ENCODE measurements at regions not wholly inside any gene's neighbourhood (a gene's known extent, or its start where the extent isn't known, plus 50 kb on each side); places are given as distances from the start of the nearest gene placed in this dataset.
A peak's percentile ranks its signal among the peaks of the same experiment; 100 is the strongest.
"Not testable (repeated sequence)": the region's sequence is repeated elsewhere in the genome, so short reads cannot be mapped to it uniquely, and the experiment has no call there.

DNA sequence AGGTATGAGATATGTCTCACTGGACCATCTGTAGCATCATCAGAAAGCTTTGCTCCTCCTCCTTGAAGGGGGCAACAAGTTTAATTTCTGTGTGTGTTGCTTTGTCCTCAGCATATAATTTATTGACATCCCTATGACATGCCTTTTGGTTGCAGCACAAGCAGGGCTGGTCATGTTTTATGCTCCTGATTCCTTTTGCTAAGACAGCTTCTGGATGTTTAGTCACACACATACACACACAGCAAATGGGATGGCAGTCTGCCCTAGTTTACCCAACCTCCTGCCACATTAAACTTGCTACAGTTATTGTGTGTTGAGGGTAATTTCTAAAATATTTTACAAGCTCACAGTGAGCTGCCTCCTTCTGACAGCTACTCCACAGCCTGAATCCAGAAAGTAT is 217.9 kb upstream of the RXFP2 start:
- DNase-seq (ENCODE audit: low spot score): no peak

DNA sequence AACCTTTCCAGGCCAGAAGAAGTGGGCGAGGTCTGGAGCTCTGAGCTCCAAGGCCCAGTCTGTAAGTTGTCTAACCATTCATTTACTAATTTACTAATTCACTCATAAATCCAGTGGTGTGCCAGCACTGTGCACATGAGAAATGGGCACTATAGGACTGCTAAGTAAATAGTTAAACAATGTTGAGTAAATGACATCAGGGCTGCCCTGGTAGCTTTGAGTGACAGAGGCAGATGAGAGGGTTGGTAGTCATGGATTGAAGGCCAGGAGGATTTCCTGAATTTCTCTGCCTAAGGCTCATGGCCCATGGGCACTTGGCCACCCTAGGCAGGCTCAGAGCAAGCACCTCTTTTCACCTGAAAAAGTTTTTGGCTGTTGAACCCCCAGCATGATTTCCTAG is 216.9 kb upstream of the RXFP2 start:
- DNase-seq (ENCODE audit: low spot score): no peak

DNA sequence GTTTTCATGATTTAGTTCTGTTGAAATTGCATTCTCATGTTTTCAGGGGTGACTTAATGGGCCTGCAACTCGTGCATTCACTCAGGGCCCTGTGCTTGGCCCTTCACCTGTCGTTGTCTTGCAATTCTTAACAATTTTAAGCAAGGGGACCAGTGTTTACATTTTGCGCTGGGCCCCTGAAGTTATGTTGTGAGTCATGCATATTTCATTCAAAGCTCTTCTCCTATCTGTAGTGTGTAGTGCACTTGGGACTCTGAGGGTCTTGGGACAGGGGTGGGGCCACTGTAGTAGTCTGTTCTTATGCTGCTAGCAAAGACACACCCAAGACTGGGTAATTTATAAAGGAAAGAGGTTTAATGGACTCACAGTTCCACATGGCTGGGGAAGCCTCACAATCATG is 211.2 kb upstream of the RXFP2 start:
- no peak for DNase-seq (ENCODE audit: low spot score)

DNA sequence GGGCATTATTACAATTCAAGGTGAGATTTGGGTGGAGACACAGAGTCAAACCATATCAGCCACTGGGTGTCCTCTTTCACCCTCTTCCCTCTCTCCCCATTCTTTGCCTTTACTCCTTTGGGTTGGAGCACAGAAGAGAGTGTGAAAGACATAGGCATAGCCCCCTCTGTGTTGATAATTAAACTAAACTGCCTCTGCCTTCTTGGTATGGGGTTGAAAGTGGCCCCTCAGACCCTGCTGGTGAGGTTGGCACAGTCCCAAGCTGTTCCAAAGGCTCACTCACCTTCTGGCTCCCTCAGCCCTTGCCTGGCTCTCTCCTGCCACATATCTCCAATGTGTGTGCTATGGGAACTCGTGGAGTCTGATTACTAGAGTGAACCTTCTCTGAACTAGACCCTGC is 210.6 kb upstream of the RXFP2 start:
- no peak for DNase-seq (ENCODE audit: low spot score)

DNA sequence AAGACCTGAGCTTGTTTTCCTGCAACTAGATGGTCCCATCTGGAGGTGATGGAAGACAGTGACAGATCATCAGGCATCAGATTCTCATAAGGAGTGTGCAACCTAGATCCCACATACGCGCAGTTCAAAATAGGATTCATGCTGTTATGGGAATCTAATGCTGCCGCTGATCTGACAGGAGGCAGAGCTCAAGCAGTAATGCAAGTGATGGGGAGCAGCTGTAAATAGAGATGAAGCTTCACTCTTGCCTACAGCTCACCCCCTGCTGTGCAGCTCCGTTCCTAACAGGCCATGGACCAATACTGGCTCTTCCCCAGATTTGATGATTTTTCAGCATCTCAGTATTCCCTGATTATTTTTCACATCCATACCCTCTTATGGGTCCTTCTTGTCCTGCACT is 208.4 kb upstream of the RXFP2 start:
- DNase-seq (ENCODE audit: low spot score): no peak

DNA sequence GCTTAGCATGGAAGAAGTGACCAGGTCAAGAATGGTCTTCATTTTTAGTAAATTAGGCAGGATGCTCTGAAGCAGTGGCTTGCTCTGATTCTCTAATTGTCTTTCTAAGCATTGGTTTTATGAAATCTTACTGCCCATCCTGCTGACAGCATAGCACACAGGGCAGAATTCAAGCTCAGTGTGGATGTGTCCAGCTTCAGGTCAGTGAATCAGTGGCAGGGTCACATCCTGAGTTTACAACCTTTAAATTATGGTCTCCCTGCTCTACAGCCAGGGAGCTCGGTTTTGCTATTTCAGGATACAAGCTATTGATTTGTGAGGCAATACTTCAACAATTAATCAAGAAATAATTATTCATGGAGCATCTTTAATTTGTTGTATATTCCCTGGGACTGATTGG is 202.3 kb upstream of the RXFP2 start:
- DNase-seq (ENCODE audit: low spot score): no peak

DNA sequence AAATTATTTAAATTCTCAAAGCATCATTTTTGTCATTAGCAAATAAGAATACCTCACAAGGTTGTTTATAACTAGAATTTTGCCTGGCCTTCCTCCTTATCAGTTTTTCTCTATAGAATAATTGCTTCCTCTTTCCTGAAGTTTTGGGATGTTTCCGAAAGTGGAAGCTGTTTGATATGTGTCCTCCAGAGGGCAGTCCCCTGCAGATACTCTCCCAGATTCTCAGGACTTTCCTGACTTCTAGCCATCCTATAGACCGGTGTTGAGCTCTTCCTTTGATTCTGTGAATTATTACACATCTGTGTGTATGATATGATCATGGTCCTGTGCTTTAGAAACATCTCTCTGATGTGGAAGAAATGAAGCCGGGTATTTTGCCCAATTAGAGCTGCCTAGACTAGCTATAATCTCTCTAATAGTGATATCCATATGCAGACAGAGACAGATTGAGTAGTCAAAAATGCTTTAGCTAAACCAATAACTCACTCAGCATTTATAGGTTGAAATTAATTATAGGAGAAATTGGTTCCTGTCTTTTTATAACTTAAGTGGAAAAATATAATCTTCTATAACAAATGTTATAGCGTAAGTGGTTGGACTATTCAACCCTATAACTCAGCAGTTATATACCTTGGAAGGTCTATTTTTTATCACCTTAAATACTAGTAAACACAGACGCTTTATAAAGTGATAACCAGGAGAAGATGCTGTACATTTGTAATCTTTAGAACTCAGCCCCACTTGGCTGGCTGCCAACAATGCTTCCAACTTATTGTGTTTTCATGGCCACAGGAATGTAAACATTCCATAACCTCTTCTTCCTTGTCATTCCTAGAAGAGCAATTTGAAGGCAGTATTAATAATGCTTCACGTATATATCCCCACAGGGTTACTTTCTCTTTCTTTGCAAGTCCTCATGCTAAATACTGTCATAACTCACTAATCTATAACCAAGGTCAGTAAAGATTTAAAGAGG is 201.0 kb upstream of the RXFP2 start:
- peak; percentile 8 for DNase-seq (ENCODE audit: low spot score)

DNA sequence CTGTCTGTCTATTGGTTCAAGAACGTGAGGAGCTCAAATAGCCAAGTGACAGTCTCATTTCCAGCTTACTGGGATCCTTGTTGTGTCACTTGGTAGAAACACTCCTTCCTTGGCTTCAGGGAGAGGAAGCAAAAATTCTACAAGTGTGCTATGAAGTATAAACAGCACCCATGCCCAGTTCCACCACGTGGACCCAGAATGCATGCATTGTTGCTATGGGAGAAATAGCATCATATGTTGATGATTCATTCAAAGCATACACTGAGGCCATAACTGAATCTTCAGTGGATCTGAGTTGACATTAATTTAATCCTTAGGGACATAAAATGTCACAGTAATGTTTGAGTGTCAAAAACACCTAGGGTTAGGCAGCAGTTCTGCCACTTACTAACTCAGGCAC is 199.0 kb upstream of the RXFP2 start:
- no peak for DNase-seq (ENCODE audit: low spot score)

DNA sequence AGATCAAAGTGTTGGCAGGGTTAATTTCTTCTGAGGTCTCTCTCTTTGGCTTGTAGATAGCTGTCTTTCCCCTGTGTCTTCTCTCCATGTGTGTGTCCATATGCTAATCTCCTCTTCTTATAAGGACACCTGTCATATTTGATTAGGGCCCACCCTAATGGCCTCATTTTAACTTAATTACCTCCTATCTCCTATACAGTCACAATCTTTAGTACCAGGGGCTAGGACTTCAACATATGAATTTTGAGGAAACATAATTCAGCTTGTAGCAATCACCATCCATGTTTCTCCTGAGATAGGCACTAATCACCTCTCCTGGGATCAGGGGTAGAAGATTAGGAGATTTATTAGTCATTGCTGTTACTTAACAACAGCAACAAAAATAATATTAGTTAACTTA is 196.1 kb upstream of the RXFP2 start:
- no peak for DNase-seq (ENCODE audit: low spot score)

DNA sequence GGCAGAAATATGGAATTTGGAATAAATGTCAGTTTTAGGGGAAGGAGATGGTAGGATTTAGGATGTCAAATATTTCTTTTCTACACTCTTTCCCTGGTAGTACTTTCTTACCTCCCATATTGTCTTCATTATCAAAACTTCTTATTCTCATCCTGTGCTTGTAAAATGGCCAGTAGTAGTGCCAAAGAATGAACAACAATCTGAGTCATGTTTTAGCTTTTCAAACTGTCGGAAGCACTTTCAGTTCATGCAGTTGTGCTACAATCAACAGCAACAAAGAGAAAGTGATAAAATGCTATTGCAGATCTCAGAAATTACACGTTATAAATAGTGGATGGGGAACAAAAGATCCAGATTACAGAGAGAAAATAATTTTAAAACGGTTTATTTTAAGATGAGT is 193.7 kb upstream of the RXFP2 start:
- DNase-seq (ENCODE audit: low spot score): no peak

DNA sequence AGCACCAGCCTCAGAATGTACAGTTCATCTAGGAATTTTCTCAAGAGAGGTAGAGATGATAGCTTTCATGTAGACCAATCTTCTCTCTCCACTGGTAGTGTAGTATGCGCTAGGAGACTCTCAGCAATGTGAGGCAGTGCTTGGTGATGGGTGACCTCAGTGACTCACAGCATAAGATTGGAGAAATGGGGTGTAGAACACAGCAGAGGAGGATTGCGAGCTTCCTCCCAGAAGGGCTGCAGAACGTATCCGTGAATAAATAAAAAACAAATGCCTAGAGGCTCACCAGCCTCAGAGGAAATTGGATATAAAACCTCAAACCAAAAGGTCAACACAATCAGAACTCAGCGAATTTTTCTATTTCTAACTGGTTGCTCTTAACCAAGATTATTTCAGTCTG is 182.9 kb upstream of the RXFP2 start:
- no peak for DNase-seq (ENCODE audit: low spot score)

DNA sequence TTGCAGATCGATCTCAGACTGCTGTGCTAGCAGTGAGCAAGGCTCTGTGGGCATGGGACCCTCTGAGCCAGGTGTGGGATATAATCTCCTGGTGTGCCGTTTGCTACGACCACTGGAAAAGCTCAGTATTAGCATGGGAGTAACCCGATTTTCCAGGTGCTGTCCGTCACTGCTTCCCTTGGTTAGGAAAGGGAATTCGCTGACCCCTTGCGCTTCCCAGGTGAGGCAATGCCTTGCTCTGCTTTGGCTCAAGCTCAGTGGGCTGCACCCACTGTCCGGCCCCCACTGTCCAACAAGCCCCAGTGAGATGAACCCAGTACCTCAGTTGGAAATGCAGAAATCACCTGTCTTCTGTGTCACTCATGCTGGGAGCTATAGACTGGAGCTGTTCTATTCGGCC is 155.1 kb upstream of the RXFP2 start:
- not testable (repeated sequence) for DNase-seq (ENCODE audit: low spot score)

DNA sequence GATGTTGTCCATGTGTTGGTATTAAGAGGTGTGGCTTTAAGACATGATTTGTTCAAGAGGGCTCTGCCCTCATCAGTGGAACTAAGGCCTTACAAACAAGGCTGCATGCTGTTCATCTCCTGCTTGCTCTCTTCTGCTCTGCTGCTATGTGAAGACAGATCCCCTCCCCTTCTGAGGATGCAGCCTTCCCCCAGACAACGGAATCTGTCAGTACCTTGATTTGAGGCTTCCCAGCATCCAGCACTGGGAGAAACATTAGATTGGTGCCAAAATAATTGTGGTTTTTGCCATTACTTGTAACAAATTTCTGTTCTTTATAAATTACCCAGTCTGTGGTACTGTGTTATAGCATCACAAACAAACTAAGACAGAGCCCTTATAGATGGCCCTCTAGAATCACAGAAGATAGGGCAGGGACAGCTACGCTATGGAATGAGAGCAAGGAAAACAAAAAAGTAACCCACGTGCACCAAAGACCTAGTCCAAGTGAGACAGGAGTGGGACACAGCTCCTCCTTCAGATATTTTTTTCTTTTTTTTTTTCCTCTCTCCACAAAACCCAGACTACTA is 151.5 kb upstream of the RXFP2 start:
- DNase-seq (ENCODE audit: low spot score): no peak

DNA sequence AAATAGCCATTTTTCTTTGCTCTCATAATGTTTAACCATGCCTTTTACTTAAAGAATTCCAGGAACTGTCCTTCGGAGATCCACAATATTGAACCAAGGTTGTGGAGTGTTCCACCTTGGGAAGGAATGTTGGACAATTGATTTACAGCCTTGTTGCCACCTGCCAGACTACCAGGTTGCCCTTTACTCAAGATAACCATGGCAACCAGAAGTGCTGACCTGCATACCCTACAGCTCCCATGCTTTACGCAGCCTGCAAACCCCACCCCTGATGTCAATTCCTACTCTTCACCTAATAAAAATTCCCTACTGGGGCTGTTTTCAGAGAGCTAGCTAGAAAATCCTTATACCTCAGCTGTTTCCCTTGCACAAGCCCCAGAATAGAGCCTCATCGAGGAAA is 151.0 kb upstream of the RXFP2 start:
- DNase-seq (ENCODE audit: low spot score): no peak

DNA sequence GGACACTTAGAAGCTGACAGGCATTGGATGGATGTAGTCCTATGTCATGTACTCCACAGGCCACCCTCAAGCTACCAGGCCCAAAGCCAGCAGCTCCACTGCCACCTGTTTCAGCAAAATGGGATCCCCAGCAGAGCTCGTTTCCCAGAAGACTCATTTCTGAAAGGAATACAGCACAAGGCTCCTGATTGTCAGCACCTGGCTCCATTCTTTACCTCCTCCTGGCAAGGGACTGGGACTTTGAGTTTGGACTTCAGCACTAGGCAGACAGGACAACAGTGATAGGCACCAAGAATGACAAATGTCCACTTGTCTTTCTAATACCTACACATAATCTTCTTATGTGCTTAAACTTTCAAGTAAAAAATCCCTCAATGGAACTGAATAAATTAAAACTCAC is 150.4 kb upstream of the RXFP2 start:
- DNase-seq (ENCODE audit: low spot score): no peak

DNA sequence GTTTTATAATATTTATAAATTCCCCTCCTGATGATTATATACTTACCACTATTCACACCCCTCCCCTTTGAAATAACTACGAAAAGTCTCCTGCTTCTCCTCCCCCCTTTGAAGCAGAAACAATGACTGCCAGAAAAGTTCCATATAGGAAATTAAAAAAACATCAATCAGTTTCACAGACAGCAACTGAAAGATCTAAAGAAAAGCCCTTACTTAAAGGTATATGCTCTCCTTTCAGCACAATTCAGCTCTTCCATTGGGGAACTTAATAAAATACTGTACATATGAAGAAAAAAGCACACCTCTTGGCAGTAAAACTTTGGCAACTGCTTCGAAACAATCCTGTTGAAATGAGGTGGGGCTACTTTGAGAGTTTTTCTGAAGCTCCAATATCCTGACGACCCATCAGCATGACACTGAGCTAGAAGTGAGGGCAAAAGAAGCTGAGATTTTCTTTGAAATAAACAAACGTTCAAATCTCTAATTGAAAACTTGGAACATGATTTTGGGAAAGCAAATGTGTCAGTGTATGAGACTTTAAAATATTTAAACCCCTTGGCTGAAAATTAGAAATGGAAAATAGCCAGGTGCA is 147.6 kb upstream of the RXFP2 start:
- no peak for DNase-seq (ENCODE audit: low spot score)

DNA sequence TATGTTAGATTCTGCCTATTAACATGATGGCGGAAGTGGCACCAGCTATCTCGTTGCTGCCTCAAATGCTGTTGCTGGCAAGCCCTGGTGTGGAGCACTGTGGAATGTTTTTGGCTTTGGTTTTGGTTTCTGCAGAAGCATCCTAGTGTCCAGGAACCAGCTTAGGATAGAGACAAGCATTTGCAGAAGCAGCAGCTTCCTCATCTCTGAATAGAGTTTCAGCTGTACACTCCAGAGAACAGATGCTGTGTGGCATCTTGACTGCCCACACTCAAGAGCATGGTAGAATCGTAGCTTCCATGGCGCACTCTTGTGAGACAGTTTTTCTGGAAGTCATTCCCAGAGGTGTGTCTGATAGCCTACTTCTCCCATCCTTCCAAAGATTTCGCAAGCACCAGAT is 145.3 kb upstream of the RXFP2 start:
- no peak for DNase-seq (ENCODE audit: low spot score)

DNA sequence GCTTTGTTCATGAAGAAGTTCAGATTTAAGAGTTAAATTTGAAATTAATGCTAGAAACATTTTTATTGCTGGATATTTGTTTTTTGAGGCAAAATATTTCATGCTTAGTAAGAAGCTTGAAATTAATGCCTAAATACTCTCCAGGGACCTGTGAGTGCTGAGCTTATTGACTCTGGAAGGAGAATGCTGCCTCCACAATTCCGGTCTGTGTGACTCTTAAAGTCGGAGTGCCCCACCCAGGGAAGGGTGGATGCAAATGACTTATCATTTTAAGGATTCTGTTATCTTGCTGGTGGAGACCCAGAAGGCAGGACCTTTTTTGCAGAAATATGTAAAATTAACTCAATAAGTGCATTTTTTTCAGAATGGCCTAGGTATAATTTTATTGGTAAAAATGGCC is 143.8 kb upstream of the RXFP2 start:
- DNase-seq (ENCODE audit: low spot score): no peak

DNA sequence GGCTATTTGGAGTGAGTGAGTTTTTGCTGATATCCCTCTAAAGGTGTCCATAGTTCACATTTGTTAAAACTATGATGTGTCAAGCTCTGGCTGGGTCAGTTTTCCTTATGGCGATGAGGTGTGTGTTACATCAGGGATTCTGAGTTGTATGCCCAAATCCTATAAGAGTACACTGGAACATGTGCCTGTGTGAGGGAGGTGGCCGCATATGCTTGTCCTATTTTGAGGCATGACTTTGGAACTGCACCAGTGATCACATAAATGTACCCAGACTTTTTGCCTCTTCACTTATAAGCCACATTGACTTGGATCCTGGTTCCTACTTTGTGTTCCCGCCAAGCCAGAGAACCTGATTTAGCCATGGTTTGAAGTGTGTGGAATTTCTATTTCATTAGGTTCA is 140.3 kb upstream of the RXFP2 start:
- DNase-seq (ENCODE audit: low spot score): no peak

DNA sequence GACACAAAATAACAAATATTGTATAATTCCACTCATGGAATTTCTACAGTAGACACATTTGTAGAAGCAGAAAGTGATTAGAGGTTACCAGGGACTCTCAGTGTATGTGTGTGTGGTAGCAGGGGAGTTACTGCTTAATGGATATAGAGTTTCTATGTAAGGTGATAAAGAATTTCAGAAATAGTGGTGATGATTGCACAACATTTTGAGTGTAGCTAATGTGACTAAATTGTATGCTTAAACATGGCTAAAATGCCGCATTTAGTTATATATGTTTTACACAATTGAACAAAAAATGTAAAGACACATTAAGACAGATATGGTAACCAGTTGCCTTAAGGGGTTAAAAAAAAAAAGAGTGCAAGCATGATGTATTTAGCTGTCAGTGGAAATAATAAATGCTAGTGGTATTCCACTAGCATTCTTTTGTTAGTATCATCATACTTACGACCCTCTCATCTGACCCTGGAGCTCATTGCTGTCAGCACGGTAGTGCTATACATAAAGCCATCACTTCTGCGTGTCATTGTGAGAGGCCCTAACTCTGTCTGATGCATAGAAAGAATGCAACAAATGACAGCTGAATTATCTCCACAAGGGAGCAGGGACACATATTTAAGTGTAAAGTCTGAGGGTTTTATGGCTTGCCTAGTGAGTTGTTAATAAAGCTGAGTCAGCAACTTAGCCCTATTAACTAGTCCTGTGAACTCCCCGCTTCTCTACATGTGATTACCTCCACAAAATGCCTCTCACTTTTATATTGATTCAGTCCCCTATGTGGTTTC is 134.1 kb upstream of the RXFP2 start:
- DNase-seq (ENCODE audit: low spot score): no peak

DNA sequence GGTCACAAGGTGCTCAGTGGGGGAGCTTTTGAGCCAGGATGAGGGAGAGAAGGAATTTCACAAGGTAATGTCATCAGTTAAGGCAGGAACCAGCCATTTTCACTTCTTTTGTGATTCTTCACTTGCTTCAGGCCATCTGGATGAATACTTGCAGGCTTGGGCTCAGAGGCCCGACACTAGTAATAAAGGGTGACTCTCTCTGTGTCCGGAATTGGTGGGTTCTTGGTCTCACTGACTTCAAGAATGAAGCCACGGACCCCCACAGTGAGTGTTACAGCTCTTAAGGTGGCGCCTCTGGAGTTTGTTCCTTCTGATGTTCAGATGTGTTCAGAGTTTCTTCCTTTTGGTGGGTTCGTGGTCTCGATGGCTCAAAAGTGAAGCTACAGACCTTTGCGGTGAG is 131.8 kb upstream of the RXFP2 start:
- DNase-seq (ENCODE audit: low spot score): not testable (repeated sequence)

DNA sequence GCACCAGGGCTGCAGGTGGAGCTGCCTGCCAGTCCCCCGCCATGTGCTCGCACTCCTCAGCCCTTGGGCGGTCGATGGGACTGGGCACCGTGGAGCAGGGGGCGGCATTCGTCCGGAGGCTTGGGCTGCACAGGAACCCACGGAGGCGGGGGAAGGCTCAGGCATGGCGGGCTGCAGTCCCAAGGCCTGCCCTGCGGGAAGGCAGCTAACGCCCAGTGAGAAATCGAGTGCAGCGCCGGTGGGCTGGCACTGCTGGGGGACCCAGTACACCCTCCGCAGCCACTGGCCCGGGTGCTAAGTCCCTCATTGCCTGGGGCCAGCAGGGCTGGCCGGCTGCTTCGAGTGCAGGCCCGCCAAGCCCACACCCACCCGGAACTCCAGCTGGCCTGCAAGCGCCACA is 130.5 kb upstream of the RXFP2 start:
- not testable (repeated sequence) for DNase-seq (ENCODE audit: low spot score)

Data from HuH-7 (cell line).